ENCODE measurements at regions not wholly inside any gene's neighbourhood (a gene's known extent, or its start where the extent isn't known, plus 50 kb on each side); places are given as distances from the start of the nearest gene placed in this dataset.
A peak's percentile ranks its signal among the peaks of the same experiment; 100 is the strongest.

GRCh38 chr18:48488388-48488850, 50.4 kb upstream of the CTIF start:
- no peak overlapping the region for H3K27ac Mint-ChIP-seq
- no peaks in the 10 kb centered on the region for H3K4me1 Mint-ChIP-seq (ENCODE audit: low read depth)
- ATAC-seq: no peak
- peaks cover 22% of the 10 kb centered on the region for H3K27me3 Mint-ChIP-seq (ENCODE audit: low read depth)
- H3K4me3 Mint-ChIP-seq: no peak overlapping the region
- no peak for DNase-seq
- H3K36me3 Mint-ChIP-seq (ENCODE audit: low read depth): no peaks in the 10 kb centered on the region
- no peaks in the 10 kb centered on the region for H3K9me3 Mint-ChIP-seq (ENCODE audit: insufficient read depth)
- ChIA-PET POLR2A (no interaction called here), CTCF (interaction anchor here (1.4 kb wide), 2 partner anchors 12 to 176 kb away, joined by 3 read pairs; no protein-coding TSS in a partner anchor)

- CTCF ChIA-PET: interaction anchor here (1.3 to 1.5 kb wide), 3 partner anchors 11 to 178 kb away, joined by 3 to 5 read pairs (median 5); no protein-coding TSS in a partner anchor
- Mint-ChIP-seq H3K27me3 (ENCODE audit: low read depth) (peaks cover 19% of the 10 kb centered on the region), H3K4me3 (no peak overlapping the region), H3K9me3 (ENCODE audit: insufficient read depth) (no peaks in the 10 kb centered on the region), H3K27ac (no peak overlapping the region), H3K36me3 (ENCODE audit: low read depth) (no peaks in the 10 kb centered on the region), H3K4me1 (ENCODE audit: low read depth) (no peaks in the 10 kb centered on the region)
- ATAC-seq (no peak), DNase-seq (no peak)
- POLR2A ChIA-PET: interaction anchor here (0.6 kb wide), 1 partner anchor 83 kb away, joined by 3 read pairs; no protein-coding TSS in a partner anchor
Measured at GRCh38 chr18:48486754-48487153, 52.1 kb upstream of the CTIF start.

GRCh38 chr18:48485828-48486405, 52.9 kb upstream of the CTIF start:
- CTCF ChIA-PET: interaction anchor here (1.5 kb wide), 1 partner anchor 41 kb away, joined by 5 read pairs; no protein-coding TSS in a partner anchor
- no peak overlapping the region for H3K4me3 Mint-ChIP-seq
- H3K4me1 Mint-ChIP-seq (ENCODE audit: low read depth): no peaks in the 10 kb centered on the region
- DNase-seq (no peak), ATAC-seq (no peak)
- H3K27me3 Mint-ChIP-seq (ENCODE audit: low read depth): peaks cover 19% of the 10 kb centered on the region
- H3K9me3 Mint-ChIP-seq (ENCODE audit: insufficient read depth): no peaks in the 10 kb centered on the region
- POLR2A ChIA-PET: no interaction called here
- no peak overlapping the region for H3K27ac Mint-ChIP-seq
- H3K36me3 Mint-ChIP-seq (ENCODE audit: low read depth): no peaks in the 10 kb centered on the region

GRCh38 chr18:48481092-48481491, 57.7 kb upstream of the CTIF start:
- Mint-ChIP-seq H3K27me3 (ENCODE audit: low read depth) (peaks cover 30% of the 10 kb centered on the region), H3K4me1 (ENCODE audit: low read depth) (no peaks in the 10 kb centered on the region), H3K9me3 (ENCODE audit: insufficient read depth) (no peaks in the 10 kb centered on the region), H3K4me3 (no peak overlapping the region), H3K27ac (no peak overlapping the region), H3K36me3 (ENCODE audit: low read depth) (no peaks in the 10 kb centered on the region)
- ChIA-PET CTCF (interaction anchor here (1.4 kb wide), 1 partner anchor 36 kb away, joined by 4 read pairs; no protein-coding TSS in a partner anchor), POLR2A (no interaction called here)
- ATAC-seq (no peak), DNase-seq (no peak)

GRCh38 chr18:48479531-48479930, 59.3 kb upstream of the CTIF start:
- Mint-ChIP-seq H3K9me3 (ENCODE audit: insufficient read depth) (no peaks in the 10 kb centered on the region), H3K27me3 (ENCODE audit: low read depth) (peaks cover 26% of the 10 kb centered on the region), H3K36me3 (ENCODE audit: low read depth) (no peaks in the 10 kb centered on the region), H3K4me3 (no peak overlapping the region), H3K27ac (no peak overlapping the region), H3K4me1 (ENCODE audit: low read depth) (no peaks in the 10 kb centered on the region)
- DNase-seq: no peak
- CTCF ChIA-PET: no interaction called here
- POLR2A ChIA-PET: no interaction called here
- ATAC-seq: no peak

- H3K4me1 Mint-ChIP-seq (ENCODE audit: low read depth): no peaks in the 10 kb centered on the region
- ChIA-PET CTCF (no interaction called here), POLR2A (no interaction called here)
Measured at GRCh38 chr18:48477348-48477747, 61.5 kb upstream of the CTIF start.

GRCh38 chr18:48476550-48476917, 62.3 kb upstream of the CTIF start:
- ATAC-seq (no peak), DNase-seq (no peak)
- H3K27ac Mint-ChIP-seq: no peak overlapping the region
- no peaks in the 10 kb centered on the region for H3K4me1 Mint-ChIP-seq (ENCODE audit: low read depth)
- H3K4me3 Mint-ChIP-seq: no peak overlapping the region
- H3K9me3 Mint-ChIP-seq (ENCODE audit: insufficient read depth): no peaks in the 10 kb centered on the region
- ChIA-PET CTCF (interaction anchor here (1.0 to 2.9 kb wide), 8 partner anchors 11 to 190 kb away, joined by 3 to 14 read pairs (median 4); no protein-coding TSS in a partner anchor), POLR2A (no interaction called here)
- H3K36me3 Mint-ChIP-seq (ENCODE audit: low read depth): no peaks in the 10 kb centered on the region
- peaks cover 25% of the 10 kb centered on the region for H3K27me3 Mint-ChIP-seq (ENCODE audit: low read depth)

More at GRCh38 chr18:48477348-48477747, 61.5 kb upstream of the CTIF start:
- ATAC-seq (no peak), DNase-seq (no peak)
- Mint-ChIP-seq H3K4me3 (no peak overlapping the region), H3K27ac (no peak overlapping the region), H3K27me3 (ENCODE audit: low read depth) (peaks cover 27% of the 10 kb centered on the region), H3K36me3 (ENCODE audit: low read depth) (no peaks in the 10 kb centered on the region), H3K9me3 (ENCODE audit: insufficient read depth) (no peaks in the 10 kb centered on the region)

GRCh38 chr18:48475635-48476549, 62.9 kb upstream of the CTIF start:
- ATAC-seq (peak; percentile 53), DNase-seq (peak; percentile 46)
- POLR2A ChIA-PET: no interaction called here
- H3K36me3 Mint-ChIP-seq (ENCODE audit: low read depth): no peaks in the 10 kb centered on the region
- H3K4me3 Mint-ChIP-seq: no peak overlapping the region
- H3K4me1 Mint-ChIP-seq (ENCODE audit: low read depth): no peaks in the 10 kb centered on the region
- CTCF ChIA-PET: interaction anchor here (0.8 to 2.9 kb wide), 12 partner anchors 8 to 191 kb away, joined by 3 to 14 read pairs (median 4); no protein-coding TSS in a partner anchor
- H3K9me3 Mint-ChIP-seq (ENCODE audit: insufficient read depth): no peaks in the 10 kb centered on the region
- H3K27ac Mint-ChIP-seq: no peak overlapping the region
- peaks cover 25% of the 10 kb centered on the region for H3K27me3 Mint-ChIP-seq (ENCODE audit: low read depth)

GRCh38 chr18:48473816-48474215, 64.6 kb upstream of the ZBTB7C start:
- H3K4me3 Mint-ChIP-seq: no peak overlapping the region
- H3K36me3 Mint-ChIP-seq (ENCODE audit: low read depth): no peaks in the 10 kb centered on the region
- DNase-seq (no peak), ATAC-seq (no peak)
- no peak overlapping the region for H3K27ac Mint-ChIP-seq
- H3K27me3 Mint-ChIP-seq (ENCODE audit: low read depth): peaks cover 15% of the 10 kb centered on the region
- CTCF ChIA-PET: interaction anchor here (1.4 to 2.9 kb wide), 2 partner anchors 9 to 191 kb away, joined by 3 to 14 read pairs; no protein-coding TSS in a partner anchor
- no peaks in the 10 kb centered on the region for H3K9me3 Mint-ChIP-seq (ENCODE audit: insufficient read depth)
- POLR2A ChIA-PET: no interaction called here
- no peaks in the 10 kb centered on the region for H3K4me1 Mint-ChIP-seq (ENCODE audit: low read depth)

GRCh38 chr18:48472610-48473009, 63.4 kb upstream of the ZBTB7C start:
- no peak for DNase-seq
- no peaks in the 10 kb centered on the region for H3K9me3 Mint-ChIP-seq (ENCODE audit: insufficient read depth)
- no peak for ATAC-seq
- no peaks in the 10 kb centered on the region for H3K36me3 Mint-ChIP-seq (ENCODE audit: low read depth)
- no peak overlapping the region for H3K4me3 Mint-ChIP-seq
- H3K27me3 Mint-ChIP-seq (ENCODE audit: low read depth): peaks cover 11% of the 10 kb centered on the region
- ChIA-PET CTCF (no interaction called here), POLR2A (no interaction called here)
- H3K4me1 Mint-ChIP-seq (ENCODE audit: low read depth): no peaks in the 10 kb centered on the region
- H3K27ac Mint-ChIP-seq: no peak overlapping the region

- H3K36me3 Mint-ChIP-seq (ENCODE audit: low read depth): no peaks in the 10 kb centered on the region
- H3K27me3 Mint-ChIP-seq (ENCODE audit: low read depth): peaks cover 11% of the 10 kb centered on the region
- H3K9me3 Mint-ChIP-seq (ENCODE audit: insufficient read depth): no peaks in the 10 kb centered on the region
- no peak overlapping the region for H3K4me3 Mint-ChIP-seq
- ChIA-PET CTCF (no interaction called here), POLR2A (no interaction called here)
- ATAC-seq: no peak
- no peak for DNase-seq
- H3K4me1 Mint-ChIP-seq (ENCODE audit: low read depth): no peaks in the 10 kb centered on the region
- no peak overlapping the region for H3K27ac Mint-ChIP-seq
Measured at GRCh38 chr18:48470484-48471180, 61.4 kb upstream of the ZBTB7C start.
